ENCODE measurements at regions not wholly inside any gene's neighbourhood (a gene's known extent, or its start where the extent isn't known, plus 50 kb on each side); places are given as distances from the start of the nearest gene placed in this dataset.
A peak's percentile ranks its signal among the peaks of the same experiment; 100 is the strongest.

DNA sequence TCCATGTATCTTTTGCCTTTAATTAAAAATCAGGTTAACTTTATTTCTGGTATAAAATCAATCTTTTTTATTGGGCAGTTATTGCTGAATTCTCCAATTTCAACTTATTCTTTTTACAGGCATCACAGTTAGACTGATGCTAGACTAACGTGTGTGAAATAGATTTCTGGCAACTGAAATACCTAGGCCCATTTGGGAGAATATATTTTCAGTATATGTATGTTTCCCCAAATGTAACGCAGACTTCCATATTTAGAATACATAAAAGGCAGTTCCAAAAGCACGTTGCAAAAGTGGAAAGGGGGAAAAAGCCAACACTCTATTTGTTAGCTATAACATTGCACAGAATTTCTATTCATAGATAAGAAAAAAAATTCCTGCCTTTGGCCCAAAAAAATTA is 297.0 kb downstream of the ATP23 start:
- TF ChIP-seq, protein P1, sequence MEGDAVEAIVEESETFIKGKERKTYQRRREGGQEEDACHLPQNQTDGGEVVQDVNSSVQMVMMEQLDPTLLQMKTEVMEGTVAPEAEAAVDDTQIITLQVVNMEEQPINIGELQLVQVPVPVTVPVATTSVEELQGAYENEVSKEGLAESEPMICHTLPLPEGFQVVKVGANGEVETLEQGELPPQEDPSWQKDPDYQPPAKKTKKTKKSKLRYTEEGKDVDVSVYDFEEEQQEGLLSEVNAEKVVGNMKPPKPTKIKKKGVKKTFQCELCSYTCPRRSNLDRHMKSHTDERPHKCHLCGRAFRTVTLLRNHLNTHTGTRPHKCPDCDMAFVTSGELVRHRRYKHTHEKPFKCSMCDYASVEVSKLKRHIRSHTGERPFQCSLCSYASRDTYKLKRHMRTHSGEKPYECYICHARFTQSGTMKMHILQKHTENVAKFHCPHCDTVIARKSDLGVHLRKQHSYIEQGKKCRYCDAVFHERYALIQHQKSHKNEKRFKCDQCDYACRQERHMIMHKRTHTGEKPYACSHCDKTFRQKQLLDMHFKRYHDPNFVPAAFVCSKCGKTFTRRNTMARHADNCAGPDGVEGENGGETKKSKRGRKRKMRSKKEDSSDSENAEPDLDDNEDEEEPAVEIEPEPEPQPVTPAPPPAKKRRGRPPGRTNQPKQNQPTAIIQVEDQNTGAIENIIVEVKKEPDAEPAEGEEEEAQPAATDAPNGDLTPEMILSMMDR (IDR thresholded peaks at IDR 0.05; ENCODE audit: insufficient read depth, low read length, poor library complexity, severe bottlenecking), result no peak
- H3K36me3 ChIP-seq (ENCODE audit: control insufficient read depth, insufficient read depth, low read length), result no peaks in the 10 kb centered on the region
- H3K27me3 ChIP-seq (replicated peaks; ENCODE audit: control insufficient read depth, insufficient read depth, low read length), result no peaks in the 10 kb centered on the region
- DNase-seq (ENCODE audit: extremely low read depth, insufficient read length), result no peak
- H3K4me3 ChIP-seq (replicated peaks; ENCODE audit: low read depth, low read length), result no peak overlapping the region

DNA sequence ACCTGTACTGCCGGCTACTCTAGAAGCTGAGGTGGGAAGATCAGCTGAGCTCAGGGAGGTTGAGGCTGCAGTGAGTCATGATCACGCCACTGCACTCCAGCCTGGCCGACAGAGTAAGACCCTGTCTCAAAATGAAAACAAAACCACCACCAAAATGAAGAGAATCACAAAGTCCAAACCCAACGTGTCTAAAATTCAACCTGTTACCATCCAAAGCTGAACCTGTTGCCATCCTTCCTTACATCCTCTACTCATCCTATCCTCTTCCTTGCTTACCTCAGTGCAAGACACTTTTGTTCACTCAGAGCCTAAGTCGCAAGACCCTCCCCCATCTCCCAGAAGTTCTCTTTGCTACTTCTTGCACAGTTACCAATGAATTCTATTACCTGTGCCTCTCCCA is 299.7 kb downstream of the ATP23 start:
- H3K36me3 ChIP-seq (ENCODE audit: control insufficient read depth, insufficient read depth, low read length), result no peaks in the 10 kb centered on the region
- no peaks in the 10 kb centered on the region for H3K27me3 ChIP-seq (replicated peaks; ENCODE audit: control insufficient read depth, insufficient read depth, low read length)
- no peak for DNase-seq (ENCODE audit: extremely low read depth, insufficient read length)
- TF ChIP-seq, protein P1 (IDR thresholded peaks at IDR 0.05; ENCODE audit: insufficient read depth, low read length, poor library complexity, severe bottlenecking), result no peak
- no peak overlapping the region for H3K4me3 ChIP-seq (replicated peaks; ENCODE audit: low read depth, low read length)

DNA sequence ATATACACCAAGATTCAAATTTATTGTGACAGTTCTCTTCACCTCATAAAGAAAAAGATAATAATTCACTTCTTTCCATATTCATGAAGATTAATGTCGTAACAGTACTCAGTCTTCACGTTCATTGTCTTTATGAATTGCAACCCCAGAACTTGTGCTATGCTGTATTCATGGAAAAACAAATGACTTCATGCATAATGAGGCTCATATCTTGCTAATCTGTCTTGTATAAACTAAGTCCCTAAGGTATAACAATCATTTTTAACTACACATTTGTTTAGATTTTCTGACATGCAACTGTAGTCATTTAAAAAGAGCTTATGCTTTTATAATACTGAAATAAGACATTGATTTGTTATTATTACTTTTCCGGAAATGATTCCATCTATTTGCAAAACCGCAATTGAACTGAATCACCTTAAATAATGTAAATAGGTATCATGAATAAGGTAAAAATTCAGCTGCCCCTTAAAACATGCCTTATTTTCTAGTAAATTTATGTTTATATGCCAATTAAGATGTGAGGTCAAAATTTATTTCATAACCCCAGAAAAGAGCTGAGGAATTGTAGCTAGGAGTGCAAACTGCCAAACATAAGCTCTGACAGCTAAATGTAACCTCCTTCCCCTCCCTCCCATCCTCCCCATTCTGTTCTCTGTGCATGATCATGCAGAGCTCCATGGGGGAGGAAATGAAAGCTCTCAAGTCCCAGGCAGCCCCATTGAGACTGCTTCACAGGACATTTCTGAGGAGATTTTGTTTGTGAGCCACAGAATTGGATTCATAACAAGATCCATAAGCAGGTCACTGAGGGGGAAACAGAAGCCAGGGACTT is 301.6 kb downstream of the ATP23 start:
- Histone ChIP-seq H3K27me3 (replicated peaks; ENCODE audit: control insufficient read depth, insufficient read depth, low read length) (no peaks in the 10 kb centered on the region), H3K36me3 (ENCODE audit: control insufficient read depth, insufficient read depth, low read length) (no peaks in the 10 kb centered on the region), H3K4me3 (replicated peaks; ENCODE audit: low read depth, low read length) (no peak overlapping the region)
- no peak for DNase-seq (ENCODE audit: extremely low read depth, insufficient read length)
- TF ChIP-seq, protein P1 (IDR thresholded peaks at IDR 0.05; ENCODE audit: insufficient read depth, low read length, poor library complexity, severe bottlenecking), result no peak

DNA sequence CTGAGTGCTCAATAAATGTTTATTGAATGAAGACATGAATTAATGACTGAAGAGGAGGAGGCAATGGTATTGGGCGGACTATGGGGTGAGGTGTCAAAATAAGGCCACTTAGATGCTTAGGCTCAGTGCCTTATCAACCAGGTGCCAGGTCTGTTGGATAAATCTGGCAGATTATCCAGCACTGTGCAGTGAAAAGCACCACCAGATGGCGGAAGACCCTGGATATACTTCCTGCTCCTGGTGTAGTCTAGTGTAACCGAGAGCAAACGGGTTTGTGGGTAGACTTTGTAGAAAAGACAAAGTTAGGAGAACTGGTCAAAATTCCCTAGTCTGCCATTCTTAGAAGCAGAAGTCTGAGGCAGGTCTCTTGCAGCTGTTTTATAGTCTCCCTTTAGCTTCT is 306.3 kb downstream of the ATP23 start:
- TF ChIP-seq, protein P1 (IDR thresholded peaks at IDR 0.05; ENCODE audit: insufficient read depth, low read length, poor library complexity, severe bottlenecking), result peak; percentile 11
- H3K4me3 ChIP-seq (replicated peaks; ENCODE audit: low read depth, low read length), result no peak overlapping the region
- H3K36me3 ChIP-seq (ENCODE audit: control insufficient read depth, insufficient read depth, low read length), result no peaks in the 10 kb centered on the region
- H3K27me3 ChIP-seq (replicated peaks; ENCODE audit: control insufficient read depth, insufficient read depth, low read length), result no peaks in the 10 kb centered on the region
- DNase-seq (ENCODE audit: extremely low read depth, insufficient read length), result no peak

DNA sequence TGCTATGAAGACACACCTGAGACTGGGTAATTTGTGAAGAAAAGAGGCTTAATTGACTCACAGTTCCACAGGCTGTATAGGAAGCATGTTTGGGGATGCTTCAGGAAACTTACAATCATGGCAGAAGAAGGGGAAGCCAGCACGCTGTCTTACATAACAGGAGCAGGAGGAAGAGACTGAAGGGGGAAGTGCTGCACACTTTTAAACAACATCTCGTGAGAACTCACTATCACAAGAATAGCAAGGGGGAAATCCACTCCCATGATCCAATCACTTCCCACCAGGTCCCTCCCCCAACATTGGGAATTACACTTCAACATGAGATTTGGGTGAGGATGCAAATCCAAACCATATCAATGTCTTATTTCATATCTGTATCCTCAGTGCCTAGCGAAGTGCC is 307.2 kb downstream of the ATP23 start:
- Histone ChIP-seq H3K36me3 (ENCODE audit: control insufficient read depth, insufficient read depth, low read length) (no peaks in the 10 kb centered on the region), H3K27me3 (replicated peaks; ENCODE audit: control insufficient read depth, insufficient read depth, low read length) (no peaks in the 10 kb centered on the region), H3K4me3 (replicated peaks; ENCODE audit: low read depth, low read length) (no peak overlapping the region)
- TF ChIP-seq, protein P1 (IDR thresholded peaks at IDR 0.05; ENCODE audit: insufficient read depth, low read length, poor library complexity, severe bottlenecking), result no peak
- DNase-seq (ENCODE audit: extremely low read depth, insufficient read length), result no peak

All from GM06990 (cell line).